WTC11 (cell line): ENCODE measurements at regions not wholly inside any gene's neighbourhood (a gene's known extent, or its start where the extent isn't known, plus 50 kb on each side); places are given as distances from the start of the nearest gene placed in this dataset.

Experiments used
- ATAC-seq: fragments of 200-7000 bp; cut with Tn5 transposase; 2 replicates; pipeline ENCODE4 v1.10.0; 2021; ENCODE audit warnings: mild to moderate bottlenecking, moderate library complexity
- CTCF ChIA-PET: fragments of 300-600 bp; sonication (Branson Sonifier 250); formaldehyde crosslinking; loops from one replicate; lab custom pipeline; 2021; ENCODE audit warnings: antibody characterized with exemption; lab: Charles Lee
- POLR2A ChIA-PET: fragments of 350-600 bp; sonication (Branson Sonifier 250); formaldehyde crosslinking; loops from one replicate; lab custom pipeline; 2021; ENCODE audit warnings: antibody characterized with exemption; lab: Charles Lee
- DNase-seq: peaks from one replicate; pipeline ENCODE4 v3.0.0; 2021; ENCODE audit warnings: low spot score
- H3K27ac Mint-ChIP-seq: 2 replicates; pipeline ENCODE4 v1.8.0; 2021; ENCODE audit warnings: mixed read lengths
- H3K27me3 Mint-ChIP-seq: 2 replicates; pipeline ENCODE4 v1.8.0; 2021; ENCODE audit warnings: low read depth, mild to moderate bottlenecking, moderate library complexity, mixed read lengths
- H3K36me3 Mint-ChIP-seq: 2 replicates; pipeline ENCODE4 v1.8.0; 2021; ENCODE audit warnings: mixed read lengths
- H3K4me1 Mint-ChIP-seq: 2 replicates; pipeline ENCODE4 v1.8.0; 2022; ENCODE audit warnings: mixed read lengths
- H3K4me3 Mint-ChIP-seq: 2 replicates; pipeline ENCODE4 v1.8.0; 2021; ENCODE audit warnings: mild to moderate bottlenecking, moderate library complexity, mixed read lengths
- H3K9me3 Mint-ChIP-seq: 2 replicates; pipeline ENCODE4 v1.8.0; 2021; ENCODE audit warnings: mixed read lengths
- ARID4B ChIP-seq: sonication (generic); formaldehyde crosslinking; IDR thresholded peaks from 2 replicates; pipeline ENCODE4 v1.8.0; 2023; ENCODE audit warnings: missing genetic modification reagents, mild to moderate bottlenecking, borderline replicate concordance
- ATF1 ChIP-seq: sonication (generic); formaldehyde crosslinking; IDR thresholded peaks from 2 replicates; pipeline ENCODE4 v1.8.1; 2023; ENCODE audit warnings: mild to moderate bottlenecking, moderate library complexity, missing genetic modification reagents
- CBFB ChIP-seq: sonication (generic); formaldehyde crosslinking; IDR thresholded peaks from 2 replicates; pipeline ENCODE4 v1.8.1; 2022; ENCODE audit warnings: mild to moderate bottlenecking, low read depth, missing genetic modification reagents
- CREB1 ChIP-seq: sonication (generic); formaldehyde crosslinking; IDR thresholded peaks from 2 replicates; pipeline ENCODE4 v1.8.0; 2023; ENCODE audit warnings: mild to moderate bottlenecking, missing genetic modification reagents
- EMX1 ChIP-seq: fragments of 250-450 bp; sonication (Bioruptor Pico); IDR thresholded peaks from 2 replicates; pipeline ENCODE4 v1.8.0; 2021; ENCODE audit warnings: mild to moderate bottlenecking
- ETV6 ChIP-seq: sonication (generic); formaldehyde crosslinking; IDR thresholded peaks from 2 replicates; pipeline ENCODE4 v1.8.1; 2022; ENCODE audit warnings: mild to moderate bottlenecking, missing genetic modification reagents
- MXD4 ChIP-seq: fragments of 250-450 bp; sonication (Bioruptor Pico); IDR thresholded peaks from 2 replicates; pipeline ENCODE4 v1.8.0; 2021; ENCODE audit warnings: mild to moderate bottlenecking, moderate library complexity, borderline replicate concordance
- MYBL2 ChIP-seq: sonication (generic); formaldehyde crosslinking; IDR thresholded peaks from 2 replicates; pipeline ENCODE4 v1.8.1; 2023; ENCODE audit warnings: mild to moderate bottlenecking, moderate library complexity, missing genetic modification reagents
- NFE2L1 ChIP-seq: sonication (generic); formaldehyde crosslinking; IDR thresholded peaks from 2 replicates; pipeline ENCODE4 v1.8.1; 2023; ENCODE audit warnings: missing genetic modification reagents
- NR2C2 ChIP-seq: sonication (generic); formaldehyde crosslinking; IDR thresholded peaks from 2 replicates; pipeline ENCODE4 v1.8.0; 2022; ENCODE audit warnings: mild to moderate bottlenecking, missing genetic modification reagents
- RELA ChIP-seq: sonication (generic); formaldehyde crosslinking; IDR thresholded peaks from 2 replicates; pipeline ENCODE4 v1.8.1; 2022; ENCODE audit warnings: missing genetic modification reagents, mild to moderate bottlenecking, borderline replicate concordance
- SP1 ChIP-seq: sonication (generic); formaldehyde crosslinking; conservative IDR thresholded peaks from 2 replicates; pipeline ENCODE4 v1.8.1; 2022; ENCODE audit warnings: missing genetic modification reagents
- TEAD1 ChIP-seq: sonication (generic); formaldehyde crosslinking; IDR thresholded peaks from 2 replicates; pipeline ENCODE4 v1.8.0; 2022; ENCODE audit warnings: mild to moderate bottlenecking, missing genetic modification reagents
- TP53 ChIP-seq: sonication (generic); formaldehyde crosslinking; IDR thresholded peaks from 2 replicates; pipeline ENCODE4 v1.8.1; 2023; ENCODE audit warnings: mild to moderate bottlenecking, missing genetic modification reagents
- USF1 ChIP-seq: sonication (generic); formaldehyde crosslinking; IDR thresholded peaks from 2 replicates; pipeline ENCODE4 v1.8.0; 2022; ENCODE audit warnings: mild to moderate bottlenecking, missing genetic modification reagents
- ZBTB43 ChIP-seq: sonication (generic); formaldehyde crosslinking; IDR thresholded peaks from 2 replicates; pipeline ENCODE4 v1.8.1; 2023; ENCODE audit warnings: mild to moderate bottlenecking, missing genetic modification reagents
- TF ChIP-seq, protein P1 (sequence below): sonication (generic); formaldehyde crosslinking; IDR thresholded peaks from 2 replicates; pipeline ENCODE4 v1.8.1; 2023; ENCODE audit warnings: mild to moderate bottlenecking, missing genetic modification reagents
- TF ChIP-seq, protein P2 (sequence below): fragments of 250-450 bp; sonication (Bioruptor Pico); IDR thresholded peaks from 2 replicates; pipeline ENCODE4 v1.9.0; 2021; ENCODE audit warnings: mild to moderate bottlenecking
- TF ChIP-seq, protein P3 (sequence below): sonication (generic); formaldehyde crosslinking; IDR thresholded peaks from 2 replicates; pipeline ENCODE4 v1.8.0; 2022; ENCODE audit warnings: mild to moderate bottlenecking, missing genetic modification reagents

- no peak for TF ChIP-seq NFE2L1 (CRISPR knock-in tag)
- no peak for TF ChIP-seq ZBTB43 (CRISPR knock-in tag)
- no peak for TF ChIP-seq MXD4 (CRISPR knock-in tag)
- TF ChIP-seq ARID4B: no peak
- TF ChIP-seq, protein P1, sequence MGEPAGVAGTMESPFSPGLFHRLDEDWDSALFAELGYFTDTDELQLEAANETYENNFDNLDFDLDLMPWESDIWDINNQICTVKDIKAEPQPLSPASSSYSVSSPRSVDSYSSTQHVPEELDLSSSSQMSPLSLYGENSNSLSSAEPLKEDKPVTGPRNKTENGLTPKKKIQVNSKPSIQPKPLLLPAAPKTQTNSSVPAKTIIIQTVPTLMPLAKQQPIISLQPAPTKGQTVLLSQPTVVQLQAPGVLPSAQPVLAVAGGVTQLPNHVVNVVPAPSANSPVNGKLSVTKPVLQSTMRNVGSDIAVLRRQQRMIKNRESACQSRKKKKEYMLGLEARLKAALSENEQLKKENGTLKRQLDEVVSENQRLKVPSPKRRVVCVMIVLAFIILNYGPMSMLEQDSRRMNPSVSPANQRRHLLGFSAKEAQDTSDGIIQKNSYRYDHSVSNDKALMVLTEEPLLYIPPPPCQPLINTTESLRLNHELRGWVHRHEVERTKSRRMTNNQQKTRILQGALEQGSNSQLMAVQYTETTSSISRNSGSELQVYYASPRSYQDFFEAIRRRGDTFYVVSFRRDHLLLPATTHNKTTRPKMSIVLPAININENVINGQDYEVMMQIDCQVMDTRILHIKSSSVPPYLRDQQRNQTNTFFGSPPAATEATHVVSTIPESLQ (CRISPR knock-in tag): no peak
- no peak for TF ChIP-seq TEAD1 (CRISPR knock-in tag)
- TF ChIP-seq CBFB: no peak
- no peak for TF ChIP-seq SP1
- TF ChIP-seq, protein P2, sequence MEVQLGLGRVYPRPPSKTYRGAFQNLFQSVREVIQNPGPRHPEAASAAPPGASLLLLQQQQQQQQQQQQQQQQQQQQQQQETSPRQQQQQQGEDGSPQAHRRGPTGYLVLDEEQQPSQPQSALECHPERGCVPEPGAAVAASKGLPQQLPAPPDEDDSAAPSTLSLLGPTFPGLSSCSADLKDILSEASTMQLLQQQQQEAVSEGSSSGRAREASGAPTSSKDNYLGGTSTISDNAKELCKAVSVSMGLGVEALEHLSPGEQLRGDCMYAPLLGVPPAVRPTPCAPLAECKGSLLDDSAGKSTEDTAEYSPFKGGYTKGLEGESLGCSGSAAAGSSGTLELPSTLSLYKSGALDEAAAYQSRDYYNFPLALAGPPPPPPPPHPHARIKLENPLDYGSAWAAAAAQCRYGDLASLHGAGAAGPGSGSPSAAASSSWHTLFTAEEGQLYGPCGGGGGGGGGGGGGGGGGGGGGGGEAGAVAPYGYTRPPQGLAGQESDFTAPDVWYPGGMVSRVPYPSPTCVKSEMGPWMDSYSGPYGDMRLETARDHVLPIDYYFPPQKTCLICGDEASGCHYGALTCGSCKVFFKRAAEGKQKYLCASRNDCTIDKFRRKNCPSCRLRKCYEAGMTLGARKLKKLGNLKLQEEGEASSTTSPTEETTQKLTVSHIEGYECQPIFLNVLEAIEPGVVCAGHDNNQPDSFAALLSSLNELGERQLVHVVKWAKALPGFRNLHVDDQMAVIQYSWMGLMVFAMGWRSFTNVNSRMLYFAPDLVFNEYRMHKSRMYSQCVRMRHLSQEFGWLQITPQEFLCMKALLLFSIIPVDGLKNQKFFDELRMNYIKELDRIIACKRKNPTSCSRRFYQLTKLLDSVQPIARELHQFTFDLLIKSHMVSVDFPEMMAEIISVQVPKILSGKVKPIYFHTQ (CRISPR knock-in tag): no peak
- TF ChIP-seq MYBL2: no peak
- no peak for TF ChIP-seq ETV6
- no peak for TF ChIP-seq NR2C2 (CRISPR knock-in tag)
- TF ChIP-seq EMX1: no peak
- TF ChIP-seq ATF1 (CRISPR knock-in tag): no peak
- no peak for TF ChIP-seq TP53
- TF ChIP-seq RELA (CRISPR knock-in tag): no peak
- TF ChIP-seq, protein P3, sequence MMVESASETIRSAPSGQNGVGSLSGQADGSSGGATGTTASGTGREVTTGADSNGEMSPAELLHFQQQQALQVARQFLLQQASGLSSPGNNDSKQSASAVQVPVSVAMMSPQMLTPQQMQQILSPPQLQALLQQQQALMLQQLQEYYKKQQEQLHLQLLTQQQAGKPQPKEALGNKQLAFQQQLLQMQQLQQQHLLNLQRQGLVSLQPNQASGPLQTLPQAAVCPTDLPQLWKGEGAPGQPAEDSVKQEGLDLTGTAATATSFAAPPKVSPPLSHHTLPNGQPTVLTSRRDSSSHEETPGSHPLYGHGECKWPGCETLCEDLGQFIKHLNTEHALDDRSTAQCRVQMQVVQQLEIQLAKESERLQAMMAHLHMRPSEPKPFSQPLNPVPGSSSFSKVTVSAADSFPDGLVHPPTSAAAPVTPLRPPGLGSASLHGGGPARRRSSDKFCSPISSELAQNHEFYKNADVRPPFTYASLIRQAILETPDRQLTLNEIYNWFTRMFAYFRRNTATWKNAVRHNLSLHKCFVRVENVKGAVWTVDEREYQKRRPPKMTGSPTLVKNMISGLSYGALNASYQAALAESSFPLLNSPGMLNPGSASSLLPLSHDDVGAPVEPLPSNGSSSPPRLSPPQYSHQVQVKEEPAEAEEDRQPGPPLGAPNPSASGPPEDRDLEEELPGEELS (CRISPR knock-in tag): no peak
- no peak for TF ChIP-seq CREB1 (CRISPR knock-in tag)
- TF ChIP-seq USF1 (CRISPR knock-in tag): no peak
- POLR2A ChIA-PET: no interaction called here
- Mint-ChIP-seq H3K4me1 (peaks cover 19% of the 10 kb centered on the region), H3K27ac (no peak overlapping the region), H3K9me3 (peaks cover 5% of the 10 kb centered on the region), H3K36me3 (peaks cover 4% of the 10 kb centered on the region), H3K27me3 (no peaks in the 10 kb centered on the region), H3K4me3 (no peak overlapping the region)
- DNase-seq (no peak), ATAC-seq (no peak)
- CTCF ChIA-PET: interaction anchor here (0.6 kb wide), 1 partner anchor 474 kb away, joined by 3 read pairs; no protein-coding TSS in a partner anchor
These were observed 471.6 kb upstream of the ERCC4 start for GRCh38 chr16:13448346-13448745.
